Neural crest cell (in vitro differentiated cells): ENCODE measurements at regions not wholly inside any gene's neighbourhood (a gene's known extent, or its start where the extent isn't known, plus 50 kb on each side); places are given as distances from the start of the nearest gene placed in this dataset.

Experiments
- DNase-seq: peaks from one replicate; pipeline ENCODE4 v3.0.0; 2021; ENCODE audit warnings: low read depth, mixed read lengths, low spot score
- H3K27ac Mint-ChIP-seq: one replicate; pipeline ENCODE4 v1.8.0; 2021; ENCODE audit warnings: mild to moderate bottlenecking, mixed read lengths; ENCODE audit not compliant: unreplicated experiment
- H3K27me3 Mint-ChIP-seq: 2 replicates; pipeline ENCODE4 v1.8.0; 2021; ENCODE audit warnings: low read depth, mild to moderate bottlenecking, mixed read lengths
- H3K36me3 Mint-ChIP-seq: 2 replicates; pipeline ENCODE4 v1.8.0; 2021; ENCODE audit warnings: low read depth, mild to moderate bottlenecking, mixed read lengths
- H3K4me1 Mint-ChIP-seq: 2 replicates; pipeline ENCODE4 v1.8.0; 2021; ENCODE audit warnings: mixed read lengths
- H3K4me3 Mint-ChIP-seq: one replicate; pipeline ENCODE4 v1.8.0; 2021; ENCODE audit warnings: mild to moderate bottlenecking, mixed read lengths
- H3K9me3 Mint-ChIP-seq: 2 replicates; pipeline ENCODE4 v1.8.0; 2021; ENCODE audit warnings: mixed read lengths
- CTCF ChIP-seq: fragments of 200-600 bp; sonication (generic); conservative IDR thresholded peaks from 2 replicates; pipeline ENCODE4 v1.5.0; 2021; ENCODE audit warnings: antibody characterized with exemption, mild to moderate bottlenecking

GRCh38 chr12:84356224-84356623, 556.4 kb downstream of the SLC6A15 start:
- Mint-ChIP-seq H3K4me1 (no peaks in the 10 kb centered on the region), H3K27ac (no peak overlapping the region), H3K36me3 (no peaks in the 10 kb centered on the region), H3K9me3 (no peaks in the 10 kb centered on the region), H3K4me3 (no peak overlapping the region), H3K27me3 (no peaks in the 10 kb centered on the region)
- DNase-seq: no peak
- no peak for TF ChIP-seq CTCF

DNA sequence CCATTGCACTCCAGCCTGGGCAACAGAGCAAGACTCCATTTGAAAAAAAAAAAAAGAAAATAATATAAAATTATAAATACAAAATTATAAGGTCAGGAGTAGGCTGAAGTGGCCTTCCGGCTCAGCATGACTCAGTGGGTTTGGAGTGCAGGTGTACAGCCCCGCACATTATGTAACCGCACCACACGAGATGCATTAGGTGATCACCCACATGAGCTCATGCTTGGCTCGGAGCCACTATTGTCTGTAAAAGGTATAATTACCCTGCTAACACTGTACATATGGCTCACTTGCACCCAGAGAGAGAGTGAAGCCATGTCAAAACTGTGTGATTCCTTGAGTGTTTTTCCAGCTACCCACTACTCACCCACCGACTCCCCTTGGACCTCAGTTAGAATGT, 557.0 kb downstream of the SLC6A15 start:
- H3K36me3 Mint-ChIP-seq: no peaks in the 10 kb centered on the region
- no peaks in the 10 kb centered on the region for H3K9me3 Mint-ChIP-seq
- no peak overlapping the region for H3K4me3 Mint-ChIP-seq
- no peaks in the 10 kb centered on the region for H3K4me1 Mint-ChIP-seq
- no peak for TF ChIP-seq CTCF
- no peak overlapping the region for H3K27ac Mint-ChIP-seq
- H3K27me3 Mint-ChIP-seq: no peaks in the 10 kb centered on the region
- no peak for DNase-seq

DNA sequence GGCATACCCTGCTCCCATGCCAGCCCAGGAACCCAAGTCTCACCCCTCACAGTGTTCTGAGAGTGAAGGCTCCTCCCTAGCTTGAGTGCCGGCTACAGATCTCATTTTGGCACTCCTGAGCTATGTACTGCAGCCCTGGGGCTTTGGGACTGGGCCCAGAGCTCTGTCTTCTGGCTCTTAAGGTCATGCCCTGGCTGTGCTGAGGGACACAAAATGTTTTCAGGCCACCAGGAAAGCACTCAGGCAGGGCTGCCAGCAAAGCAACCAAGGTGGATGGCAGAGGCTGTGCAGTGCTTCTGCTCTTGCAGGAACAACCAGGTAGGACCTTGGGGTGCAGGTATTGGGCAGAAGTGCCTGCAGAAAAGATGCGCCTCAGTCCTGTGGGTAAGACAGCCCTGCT, 564.0 kb downstream of the SLC6A15 start:
- DNase-seq: no peak
- Mint-ChIP-seq H3K4me3 (no peak overlapping the region), H3K27ac (no peak overlapping the region), H3K4me1 (no peaks in the 10 kb centered on the region), H3K9me3 (no peaks in the 10 kb centered on the region), H3K27me3 (no peaks in the 10 kb centered on the region), H3K36me3 (peaks cover 2% of the 10 kb centered on the region)
- TF ChIP-seq CTCF: no peak

- Mint-ChIP-seq H3K4me3 (no peak overlapping the region), H3K4me1 (no peaks in the 10 kb centered on the region), H3K27ac (no peak overlapping the region), H3K27me3 (no peaks in the 10 kb centered on the region), H3K36me3 (peaks cover 2% of the 10 kb centered on the region), H3K9me3 (no peaks in the 10 kb centered on the region)
- TF ChIP-seq CTCF: no peak
- no peak for DNase-seq
These were observed 571.0 kb downstream of the SLC6A15 start for GRCh38 chr12:84341467-84342193.

- Mint-ChIP-seq H3K27ac (no peak overlapping the region), H3K4me1 (no peaks in the 10 kb centered on the region), H3K36me3 (no peaks in the 10 kb centered on the region), H3K9me3 (peaks cover 2% of the 10 kb centered on the region), H3K27me3 (no peaks in the 10 kb centered on the region), H3K4me3 (no peak overlapping the region)
- DNase-seq: no peak
- TF ChIP-seq CTCF: no peak
These were observed 576.4 kb downstream of the SLC6A15 start for GRCh38 chr12:84336231-84336630.
